Upper lobe of right lung (tissue), 1 donor: ENCODE measurements at regions not wholly inside any gene's neighbourhood (a gene's known extent, or its start where the extent isn't known, plus 50 kb on each side); places are given as distances from the start of the nearest gene placed in this dataset.

ENCODE experiments used
- ATAC-seq: fragments of 200-7000 bp; cut with Tn5 transposase; one replicate; pipeline ENCODE4 v1.9.1; 2020; ENCODE audit warnings: mild to moderate bottlenecking, moderate library complexity
- DNase-seq: peaks from one replicate; pipeline ENCODE4 v3.0.0-alpha.2; 2020
- H3K27ac ChIP-seq: fragments of 200-600 bp; one replicate; pipeline ENCODE4 v1.8.0; 2022
- H3K27me3 ChIP-seq: fragments of 200-600 bp; one replicate; pipeline ENCODE4 v1.8.0; 2022; ENCODE audit warnings: mild to moderate bottlenecking
- H3K36me3 ChIP-seq: fragments of 200-600 bp; one replicate; pipeline ENCODE4 v1.8.0; 2022
- H3K4me1 ChIP-seq: fragments of 200-600 bp; one replicate; pipeline ENCODE4 v1.8.0; 2022
- H3K4me3 ChIP-seq: fragments of 200-600 bp; one replicate; pipeline ENCODE4 v1.8.0; 2022; ENCODE audit warnings: mild to moderate bottlenecking
- H3K9me3 ChIP-seq: fragments of 200-600 bp; one replicate; pipeline ENCODE4 v1.8.0; 2022
- intact Hi-C: fragments of 100-400 bp; cut with DNase I; formaldehyde crosslinking; loops from one replicate; pipeline ENCODE4 v1.11.0; 2022
- TF ChIP-seq, protein P1 (sequence below): fragments of 200-600 bp; IDR thresholded peaks from one replicate; pipeline ENCODE4 v1.8.0; 2022; ENCODE audit warnings: antibody characterized with exemption
- donor health status: DM: no; HTN: yes; CAD: no; lungs with severe emphysema.

DNA sequence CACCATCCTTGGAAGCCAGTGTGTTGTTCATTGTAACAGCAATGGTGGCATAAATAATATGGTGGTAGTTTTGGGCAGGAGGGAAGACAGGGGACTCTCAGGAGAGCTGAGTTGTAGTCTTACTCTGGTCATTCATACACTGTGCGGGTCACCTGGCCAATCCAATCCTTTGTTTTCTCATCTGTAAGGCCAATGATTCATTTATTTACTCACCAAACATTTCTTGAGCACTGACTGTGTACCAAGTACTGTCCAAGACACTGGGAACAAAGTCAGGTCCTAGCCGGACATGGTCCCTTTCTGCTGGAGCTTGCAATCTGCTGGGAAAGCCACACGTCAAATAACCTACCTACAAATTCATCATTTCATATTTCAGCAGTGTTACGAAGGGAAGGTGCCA lies 302.7 kb downstream of the CYP26B1 start:
- Histone ChIP-seq H3K27me3 (no peaks in the 10 kb centered on the region), H3K36me3 (no peaks in the 10 kb centered on the region), H3K4me1 (no peaks in the 10 kb centered on the region), H3K4me3 (no peak overlapping the region), H3K27ac (no peak overlapping the region), H3K9me3 (no peaks in the 10 kb centered on the region)
- intact Hi-C loops = no loop called here
- DNase-seq = no peak
- TF ChIP-seq, protein P1, sequence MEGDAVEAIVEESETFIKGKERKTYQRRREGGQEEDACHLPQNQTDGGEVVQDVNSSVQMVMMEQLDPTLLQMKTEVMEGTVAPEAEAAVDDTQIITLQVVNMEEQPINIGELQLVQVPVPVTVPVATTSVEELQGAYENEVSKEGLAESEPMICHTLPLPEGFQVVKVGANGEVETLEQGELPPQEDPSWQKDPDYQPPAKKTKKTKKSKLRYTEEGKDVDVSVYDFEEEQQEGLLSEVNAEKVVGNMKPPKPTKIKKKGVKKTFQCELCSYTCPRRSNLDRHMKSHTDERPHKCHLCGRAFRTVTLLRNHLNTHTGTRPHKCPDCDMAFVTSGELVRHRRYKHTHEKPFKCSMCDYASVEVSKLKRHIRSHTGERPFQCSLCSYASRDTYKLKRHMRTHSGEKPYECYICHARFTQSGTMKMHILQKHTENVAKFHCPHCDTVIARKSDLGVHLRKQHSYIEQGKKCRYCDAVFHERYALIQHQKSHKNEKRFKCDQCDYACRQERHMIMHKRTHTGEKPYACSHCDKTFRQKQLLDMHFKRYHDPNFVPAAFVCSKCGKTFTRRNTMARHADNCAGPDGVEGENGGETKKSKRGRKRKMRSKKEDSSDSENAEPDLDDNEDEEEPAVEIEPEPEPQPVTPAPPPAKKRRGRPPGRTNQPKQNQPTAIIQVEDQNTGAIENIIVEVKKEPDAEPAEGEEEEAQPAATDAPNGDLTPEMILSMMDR = no peak
- ATAC-seq = no peak

DNA sequence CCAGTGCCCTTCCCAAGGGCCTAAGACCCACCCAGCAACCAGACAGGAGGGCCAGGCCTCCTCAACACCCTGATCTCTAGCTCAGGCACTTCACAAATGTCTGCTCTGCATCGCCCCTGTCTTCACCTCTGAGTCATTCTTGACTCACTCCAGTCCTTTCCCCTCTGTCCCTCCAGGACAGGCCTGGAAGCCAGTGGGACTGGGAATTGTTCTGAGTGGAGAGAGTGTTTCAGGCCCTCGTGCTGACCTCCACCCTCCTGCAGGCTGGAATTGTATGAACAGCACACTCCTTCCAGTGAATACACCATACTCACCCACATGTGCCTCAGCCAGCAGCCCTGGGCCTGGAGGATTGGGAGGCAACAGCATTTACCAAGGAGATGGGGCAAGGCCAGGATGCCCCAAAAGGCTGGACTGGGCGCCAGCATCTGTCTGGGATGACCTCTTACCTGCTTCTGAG lies 304.2 kb downstream of the CYP26B1 start:
- intact Hi-C loops = no loop called here

DNA sequence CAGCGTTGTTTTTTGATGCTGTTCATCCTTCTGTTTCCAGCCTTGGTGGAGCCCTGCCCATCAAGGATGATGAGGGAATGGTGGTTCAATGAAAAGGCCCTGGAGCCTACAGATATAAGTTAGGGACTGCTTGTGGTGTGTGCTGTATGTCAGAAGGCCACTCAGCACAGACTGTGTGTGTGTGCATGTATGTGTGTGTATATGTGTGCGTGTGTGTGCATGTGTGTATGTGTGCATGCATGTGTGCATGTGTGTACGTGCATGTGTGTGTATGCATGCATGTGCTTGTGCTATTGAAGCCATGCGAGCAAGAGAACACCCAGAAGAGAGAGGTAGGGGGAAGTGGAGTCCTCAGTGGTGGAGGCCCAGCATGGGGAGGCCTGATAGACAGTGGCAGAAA lies 304.9 kb downstream of the CYP26B1 start:
- ATAC-seq (no peak), DNase-seq (no peak)
- Histone ChIP-seq H3K27ac (no peak overlapping the region), H3K4me3 (no peak overlapping the region), H3K27me3 (no peaks in the 10 kb centered on the region), H3K4me1 (no peaks in the 10 kb centered on the region), H3K9me3 (no peaks in the 10 kb centered on the region), H3K36me3 (no peaks in the 10 kb centered on the region)
- TF ChIP-seq, protein P1 = no peak
- intact Hi-C loops = no loop called here

More for the DNA sequence above, 304.2 kb downstream of the CYP26B1 start:
- ATAC-seq = no peak
- H3K36me3 ChIP-seq = no peaks in the 10 kb centered on the region
- H3K4me3 ChIP-seq = no peak overlapping the region
- no peak overlapping the region for H3K27ac ChIP-seq
- DNase-seq = no peak
- H3K9me3 ChIP-seq = no peaks in the 10 kb centered on the region
- no peaks in the 10 kb centered on the region for H3K4me1 ChIP-seq
- no peaks in the 10 kb centered on the region for H3K27me3 ChIP-seq
- TF ChIP-seq, protein P1 = no peak

DNA sequence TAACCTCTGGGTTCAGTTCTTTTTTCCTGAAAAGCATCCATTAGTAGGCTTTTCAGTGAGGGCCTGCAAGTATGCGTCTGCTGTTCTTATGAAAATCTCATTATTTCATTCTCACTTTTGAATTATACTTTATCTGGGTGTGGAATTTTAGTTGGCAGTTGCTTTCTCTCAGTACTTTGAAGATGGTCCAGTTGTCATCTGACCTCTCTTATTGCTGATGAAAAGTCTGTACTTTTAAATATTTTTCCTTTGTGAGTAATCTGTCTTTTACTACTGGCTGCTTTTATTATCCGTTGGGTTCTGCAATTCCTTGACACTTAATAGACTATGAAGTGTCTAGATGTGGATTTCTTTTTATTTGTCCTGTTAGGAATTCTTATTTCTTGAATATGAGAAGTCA lies 307.8 kb downstream of the CYP26B1 start:
- Histone ChIP-seq H3K9me3 (no peaks in the 10 kb centered on the region), H3K4me3 (no peak overlapping the region), H3K36me3 (no peaks in the 10 kb centered on the region), H3K27me3 (no peaks in the 10 kb centered on the region), H3K4me1 (no peaks in the 10 kb centered on the region), H3K27ac (no peak overlapping the region)
- no peak for DNase-seq
- intact Hi-C loops = no loop called here
- ATAC-seq = no peak
- TF ChIP-seq, protein P1 = no peak

DNA sequence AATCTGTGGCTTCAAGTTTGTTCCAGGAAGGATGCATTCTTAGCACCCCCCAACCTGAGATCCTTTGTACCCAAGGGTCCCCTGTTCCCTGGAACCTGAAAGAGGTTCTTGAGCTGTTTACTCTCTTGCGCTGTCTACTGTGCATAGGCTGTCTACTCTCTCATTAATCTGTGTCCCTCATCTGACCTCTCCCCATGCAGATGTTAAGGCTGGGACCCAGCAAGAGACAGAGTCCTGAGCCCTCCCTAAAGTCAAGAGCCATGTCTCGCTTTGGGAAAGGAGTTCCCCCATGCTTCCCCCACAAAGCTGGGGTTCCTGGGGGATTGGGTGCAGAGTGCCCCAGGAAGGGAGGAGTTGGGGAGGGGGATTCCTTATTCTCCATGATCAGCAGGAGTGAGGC lies 312.9 kb downstream of the CYP26B1 start:
- TF ChIP-seq, protein P1 = no peak

DNA sequence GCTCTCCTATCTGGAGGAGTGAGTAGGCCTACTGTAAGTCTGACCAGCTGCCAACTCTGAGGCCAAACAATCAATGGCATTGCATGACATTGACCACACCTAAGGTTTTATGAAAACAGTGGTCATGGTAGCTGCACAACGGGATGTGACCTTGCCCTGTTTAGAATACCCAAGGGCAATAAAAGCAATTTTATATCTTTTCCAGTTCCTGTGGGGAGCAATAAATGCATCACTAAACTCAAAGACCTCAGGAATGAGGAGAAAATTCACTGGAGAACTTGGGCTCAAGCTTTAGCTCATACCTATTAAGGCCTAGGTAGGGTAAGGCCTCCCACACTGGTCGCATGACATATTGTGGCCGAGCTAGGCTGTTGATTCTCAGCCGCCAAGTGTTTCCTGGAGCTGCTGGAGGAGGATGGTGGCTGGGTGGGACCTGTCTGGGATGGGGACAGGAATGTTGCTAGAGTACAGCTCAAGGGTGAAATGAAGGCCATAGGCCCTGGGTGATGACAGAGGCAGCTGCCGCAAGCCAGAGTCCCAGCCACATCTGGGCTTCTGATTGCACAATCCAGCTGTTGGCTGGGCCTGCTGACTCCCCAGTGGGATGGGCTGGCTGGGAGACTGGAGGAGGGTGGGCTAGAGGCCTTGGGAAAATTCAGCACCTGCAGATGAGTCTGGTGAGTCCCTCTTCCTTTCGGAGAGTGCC lies 313.7 kb downstream of the CYP26B1 start:
- Histone ChIP-seq H3K4me1 (no peaks in the 10 kb centered on the region), H3K27me3 (no peaks in the 10 kb centered on the region), H3K27ac (no peak overlapping the region), H3K4me3 (no peak overlapping the region), H3K36me3 (no peaks in the 10 kb centered on the region), H3K9me3 (no peaks in the 10 kb centered on the region)
- ATAC-seq = peak; percentile 75
- no peak for DNase-seq
- intact Hi-C loops = no loop called here
- TF ChIP-seq, protein P1 = no peak

More for the DNA sequence above, 312.9 kb downstream of the CYP26B1 start:
- intact Hi-C loops = no loop called here
- H3K27ac ChIP-seq = no peak overlapping the region
- H3K27me3 ChIP-seq = no peaks in the 10 kb centered on the region
- no peak overlapping the region for H3K4me3 ChIP-seq
- no peak for DNase-seq
- no peak for ATAC-seq
- H3K36me3 ChIP-seq = no peaks in the 10 kb centered on the region
- H3K9me3 ChIP-seq = no peaks in the 10 kb centered on the region
- H3K4me1 ChIP-seq = no peaks in the 10 kb centered on the region
